OCI-LY3 (cell line): ENCODE measurements at regions not wholly inside any gene's neighbourhood (a gene's known extent, or its start where the extent isn't known, plus 50 kb on each side); places are given as distances from the start of the nearest gene placed in this dataset.

ENCODE experiments used
- CTCF ChIP-seq: fragments of 200-600, 300-600 bp; sonication (generic); IDR thresholded peaks from 2 replicates; pipeline ENCODE4 v1.5.1; 2014; ENCODE audit warnings: antibody characterized with exemption, low read length, low read depth
- EZH2phosphoT487 ChIP-seq: fragments of 200-600 bp; shearing (Covaris generic); IDR thresholded peaks from 2 replicates; pipeline ENCODE4 v1.6.1; 2018; ENCODE audit warnings: antibody characterized with exemption, mixed run types, low read depth

DNA sequence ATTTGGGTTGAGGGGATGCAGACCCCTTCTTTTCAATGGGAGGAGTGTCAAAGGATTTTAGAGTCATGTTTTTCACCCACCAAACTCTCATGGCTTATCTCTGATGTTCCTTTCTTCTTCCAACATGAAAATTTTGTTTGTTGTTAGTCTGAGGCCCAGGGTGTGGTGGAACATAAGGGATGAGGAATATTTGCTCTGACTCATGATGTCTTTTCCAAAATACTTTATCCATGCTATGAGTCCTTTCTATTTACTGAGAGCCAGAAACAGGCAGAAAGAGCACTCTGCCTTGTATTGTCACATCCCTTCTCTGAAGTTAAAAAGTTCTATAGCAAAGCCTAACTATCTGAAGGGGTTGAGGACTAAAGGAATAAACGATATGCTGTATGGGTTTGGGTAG is 61.6 kb upstream of the GYPA start:
- TF ChIP-seq CTCF (no peak), EZH2phosphoT487 (no peak)
